Loucy (cell line): ENCODE measurements at regions not wholly inside any gene's neighbourhood (a gene's known extent, or its start where the extent isn't known, plus 50 kb on each side); places are given as distances from the start of the nearest gene placed in this dataset.

ENCODE experiments used
- H2AFZ ChIP-seq: fragments of 200-600 bp; sonication (generic); 2 replicates; pipeline ENCODE4 v1.6.0; 2016; ENCODE audit warnings: antibody characterized with exemption, mild to moderate bottlenecking, low read length, moderate library complexity
- H3F3A ChIP-seq: fragments of 200-600 bp; 2 replicates; pipeline ENCODE4 v1.6.0; 2016; ENCODE audit warnings: antibody characterized with exemption, low read depth, mild to moderate bottlenecking
- H3K27me3 ChIP-seq: fragments of 200-600 bp; sonication (generic); 2 replicates; pipeline ENCODE4 v1.6.1; 2014; ENCODE audit warnings: low read length, mild to moderate bottlenecking; ENCODE audit not compliant: insufficient read depth, poor library complexity, severe bottlenecking
- H3K36me3 ChIP-seq: fragments of 200-600 bp; sonication (generic); 2 replicates; pipeline ENCODE4 v1.6.1; 2016; ENCODE audit warnings: low read length; ENCODE audit not compliant: insufficient read depth
- H3K4me1 ChIP-seq: fragments of 200-600 bp; sonication (generic); 2 replicates; pipeline ENCODE4 v1.5.1; 2014; ENCODE audit warnings: low read length, mild to moderate bottlenecking; ENCODE audit not compliant: insufficient read depth, poor library complexity, severe bottlenecking
- H3K4me2 ChIP-seq: fragments of 200-600 bp; sonication (generic); 2 replicates; pipeline ENCODE4 v1.6.0; 2014; ENCODE audit warnings: antibody characterized with exemption, low read length, low read depth, mild to moderate bottlenecking; ENCODE audit not compliant: poor library complexity, severe bottlenecking
- H3K4me3 ChIP-seq: fragments of 200-600 bp; sonication (generic); 2 replicates; pipeline ENCODE4 v1.5.1; 2014; ENCODE audit warnings: low read length, mild to moderate bottlenecking, mixed read lengths; ENCODE audit not compliant: poor library complexity, severe bottlenecking
- H3K79me2 ChIP-seq: fragments of 200-600 bp; sonication (generic); 2 replicates; pipeline ENCODE4 v1.6.1; 2014; ENCODE audit warnings: low read length; ENCODE audit not compliant: insufficient read depth
- H3K9ac ChIP-seq: fragments of 200-600 bp; sonication (generic); 2 replicates; pipeline ENCODE4 v1.6.0; 2014; ENCODE audit warnings: mild to moderate bottlenecking, low read depth, low read length, moderate library complexity; ENCODE audit not compliant: poor library complexity, severe bottlenecking
- H3K9me2 ChIP-seq: fragments of 200-600 bp; sonication (generic); replicated peaks from 2 replicates; pipeline ENCODE4 v1.6.1; 2016; ENCODE audit warnings: low read depth, low read length, mixed read lengths
- H3K9me3 ChIP-seq: fragments of 200-600 bp; sonication (generic); 2 replicates; pipeline ENCODE4 v1.6.1; 2014; ENCODE audit warnings: mild to moderate bottlenecking, antibody characterized with exemption, low read length, low read depth; ENCODE audit not compliant: insufficient read depth
- H4K20me1 ChIP-seq: fragments of 200-600 bp; sonication (generic); 2 replicates; pipeline ENCODE4 v1.6.0; 2014; ENCODE audit warnings: antibody characterized with exemption, low read length, mild to moderate bottlenecking; ENCODE audit not compliant: insufficient read depth, poor library complexity, severe bottlenecking
- EZH2phosphoT487 ChIP-seq: fragments of 200-600 bp; IDR thresholded peaks from 2 replicates; pipeline ENCODE4 v1.6.1; 2018; ENCODE audit warnings: antibody characterized with exemption, mild to moderate bottlenecking, moderate library complexity, borderline replicate concordance
- TF ChIP-seq, protein P1 (sequence below): fragments of 200-600 bp; sonication (generic); conservative IDR thresholded peaks from 2 replicates; pipeline ENCODE4 v1.5.1; 2014; ENCODE audit warnings: mild to moderate bottlenecking, antibody characterized with exemption, low read length

DNA sequence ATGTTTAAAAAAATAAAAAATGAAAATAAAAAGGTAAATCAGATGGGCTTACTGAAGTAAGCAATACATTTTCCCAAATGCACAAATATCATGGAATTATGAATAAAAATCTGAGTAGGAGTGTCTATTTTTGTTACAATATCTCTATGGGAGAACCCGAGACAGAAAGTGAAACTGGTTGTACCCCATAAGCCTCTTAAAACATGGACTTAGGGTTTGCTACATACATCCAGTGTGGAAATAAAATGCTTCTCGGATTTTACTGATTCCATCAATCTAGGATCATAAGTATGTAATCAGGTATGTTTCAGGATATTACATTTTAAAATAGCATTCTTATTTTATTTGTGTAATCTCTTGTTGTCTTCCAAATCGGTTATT is 177.8 kb upstream of the CDIN1 start:
- Histone ChIP-seq H3F3A (no peaks in the 10 kb centered on the region), H3K9me2 (no peaks in the 10 kb centered on the region), H2AFZ (no peak overlapping the region), H3K27me3 (no peaks in the 10 kb centered on the region), H3K4me1 (no peaks in the 10 kb centered on the region), H3K4me3 (no peak overlapping the region), H3K4me2 (no peak overlapping the region), H3K9me3 (no peaks in the 10 kb centered on the region), H3K9ac (no peak overlapping the region), H4K20me1 (no peaks in the 10 kb centered on the region), H3K79me2 (no peaks in the 10 kb centered on the region), H3K36me3 (no peaks in the 10 kb centered on the region)
- TF ChIP-seq, protein P1, sequence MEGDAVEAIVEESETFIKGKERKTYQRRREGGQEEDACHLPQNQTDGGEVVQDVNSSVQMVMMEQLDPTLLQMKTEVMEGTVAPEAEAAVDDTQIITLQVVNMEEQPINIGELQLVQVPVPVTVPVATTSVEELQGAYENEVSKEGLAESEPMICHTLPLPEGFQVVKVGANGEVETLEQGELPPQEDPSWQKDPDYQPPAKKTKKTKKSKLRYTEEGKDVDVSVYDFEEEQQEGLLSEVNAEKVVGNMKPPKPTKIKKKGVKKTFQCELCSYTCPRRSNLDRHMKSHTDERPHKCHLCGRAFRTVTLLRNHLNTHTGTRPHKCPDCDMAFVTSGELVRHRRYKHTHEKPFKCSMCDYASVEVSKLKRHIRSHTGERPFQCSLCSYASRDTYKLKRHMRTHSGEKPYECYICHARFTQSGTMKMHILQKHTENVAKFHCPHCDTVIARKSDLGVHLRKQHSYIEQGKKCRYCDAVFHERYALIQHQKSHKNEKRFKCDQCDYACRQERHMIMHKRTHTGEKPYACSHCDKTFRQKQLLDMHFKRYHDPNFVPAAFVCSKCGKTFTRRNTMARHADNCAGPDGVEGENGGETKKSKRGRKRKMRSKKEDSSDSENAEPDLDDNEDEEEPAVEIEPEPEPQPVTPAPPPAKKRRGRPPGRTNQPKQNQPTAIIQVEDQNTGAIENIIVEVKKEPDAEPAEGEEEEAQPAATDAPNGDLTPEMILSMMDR = no peak
- no peak for TF ChIP-seq EZH2phosphoT487

GRCh38 chr15:36403351-36403750 is 176.1 kb upstream of the CDIN1 start:
- H4K20me1 ChIP-seq = no peaks in the 10 kb centered on the region

DNA sequence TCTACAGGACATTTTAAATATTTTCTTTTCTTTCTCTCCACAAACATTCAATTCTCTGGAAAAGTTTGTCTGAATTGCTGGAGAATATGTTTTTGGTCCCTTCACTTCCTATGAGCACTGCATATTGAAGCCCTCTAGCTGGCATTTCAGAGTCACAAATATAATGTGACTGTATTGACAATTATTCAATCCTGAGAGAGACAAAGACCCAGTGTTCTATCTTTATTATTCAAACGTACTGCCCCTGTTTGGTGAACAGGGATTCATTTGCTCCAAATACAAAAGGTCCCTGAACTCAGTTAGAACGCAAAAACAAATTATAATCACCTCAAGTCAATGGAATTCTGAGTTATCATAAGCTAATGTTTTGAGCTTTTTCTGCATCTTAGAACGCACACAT is 173.1 kb upstream of the CDIN1 start:
- Histone ChIP-seq H3K27me3 (no peaks in the 10 kb centered on the region), H3K36me3 (no peaks in the 10 kb centered on the region), H3K79me2 (no peaks in the 10 kb centered on the region), H3K4me1 (no peaks in the 10 kb centered on the region), H3K9ac (no peak overlapping the region), H3K9me2 (no peaks in the 10 kb centered on the region), H3F3A (no peaks in the 10 kb centered on the region), H3K4me3 (no peak overlapping the region), H2AFZ (no peak overlapping the region), H3K4me2 (no peak overlapping the region), H4K20me1 (no peaks in the 10 kb centered on the region), H3K9me3 (no peaks in the 10 kb centered on the region)
- no peak for TF ChIP-seq EZH2phosphoT487
- TF ChIP-seq, protein P1 = no peak

More at GRCh38 chr15:36403351-36403750, 176.1 kb upstream of the CDIN1 start:
- Histone ChIP-seq H3K9me3 (no peaks in the 10 kb centered on the region), H3K4me1 (no peaks in the 10 kb centered on the region), H3K9ac (no peak overlapping the region), H2AFZ (no peak overlapping the region), H3K4me2 (no peak overlapping the region), H3F3A (no peaks in the 10 kb centered on the region), H3K4me3 (no peak overlapping the region), H3K27me3 (no peaks in the 10 kb centered on the region), H3K36me3 (no peaks in the 10 kb centered on the region), H3K79me2 (no peaks in the 10 kb centered on the region), H3K9me2 (no peaks in the 10 kb centered on the region)
- no peak for TF ChIP-seq EZH2phosphoT487
- TF ChIP-seq, protein P1 = no peak
